Colonic mucosa (tissue), 4 donors: ENCODE measurements at regions not wholly inside any gene's neighbourhood (a gene's known extent, or its start where the extent isn't known, plus 50 kb on each side); places are given as distances from the start of the nearest gene placed in this dataset.
A peak's percentile ranks its signal among the peaks of the same experiment; 100 is the strongest.

Experiments
- DNase-seq: peaks from one replicate; pipeline ENCODE4 v3.0.0-alpha.2; 2020
- H3K27ac ChIP-seq: fragments of 200-600 bp; one replicate; pipeline ENCODE4 v1.8.0; 2021
- H3K27me3 ChIP-seq: fragments of 200-600 bp; one replicate; pipeline ENCODE4 v1.8.0; 2021
- H3K36me3 ChIP-seq: fragments of 200-600 bp; one replicate; pipeline ENCODE4 v1.8.0; 2021
- H3K4me1 ChIP-seq: fragments of 200-600 bp; one replicate; pipeline ENCODE4 v1.8.0; 2021; ENCODE audit warnings: mild to moderate bottlenecking
- H3K4me3 ChIP-seq: fragments of 200-600 bp; one replicate; pipeline ENCODE4 v1.8.0; 2021
- H3K9ac ChIP-seq, 2 donors: one replicate each; pipeline ENCODE4 v1.7.0; 2013; ENCODE audit warnings: control low read depth in 2 of 2, low read depth in 2 of 2, low read length in 2 of 2
- H3K9me3 ChIP-seq: fragments of 200-600 bp; one replicate; pipeline ENCODE4 v1.8.0; 2021
- intact Hi-C: fragments of 100-400 bp; cut with DNase I; formaldehyde crosslinking; loops from one replicate; pipeline ENCODE4 v1.14.1; 2022
- TF ChIP-seq, protein P1 (sequence below): fragments of 200-600 bp; IDR thresholded peaks from one replicate; pipeline ENCODE4 v1.8.0; 2022; ENCODE audit warnings: antibody characterized with exemption, mild to moderate bottlenecking
- donor health status: healthy.
- donor health status: DM: no; HTN: no; CAD: no.
- donor health status: DM: no; HTN: no; CAD: no.

DNA sequence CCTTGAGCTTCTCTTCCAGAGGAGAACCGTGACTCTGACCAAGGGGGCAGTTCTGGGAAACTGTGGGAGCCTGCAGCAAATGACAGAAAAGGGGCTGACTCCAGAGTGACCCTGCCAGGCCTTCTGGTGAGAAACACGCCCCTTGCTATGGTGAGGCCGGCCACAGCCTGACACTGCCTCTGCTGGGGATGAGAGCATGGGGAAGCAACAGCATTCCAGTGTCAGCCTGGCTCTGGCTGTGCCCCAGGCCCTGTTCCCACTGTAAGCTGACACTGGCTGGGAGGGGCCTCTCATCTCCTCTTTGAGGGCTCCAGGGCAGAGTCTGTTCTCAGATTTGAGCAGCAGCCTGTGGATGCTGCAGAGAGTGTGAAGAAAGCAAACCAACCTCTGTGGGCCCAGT lies 180.0 kb upstream of the IL12B start:
- Histone ChIP-seq H3K4me3 (no peak overlapping the region), H3K4me1 (no peaks in the 10 kb centered on the region), H3K9ac (no peak overlapping the region), H3K36me3 (no peaks in the 10 kb centered on the region), H3K9me3 (no peaks in the 10 kb centered on the region), H3K27ac (no peak overlapping the region), H3K27me3 (no peaks in the 10 kb centered on the region)
- peak; percentile 43 for DNase-seq
- TF ChIP-seq, protein P1, sequence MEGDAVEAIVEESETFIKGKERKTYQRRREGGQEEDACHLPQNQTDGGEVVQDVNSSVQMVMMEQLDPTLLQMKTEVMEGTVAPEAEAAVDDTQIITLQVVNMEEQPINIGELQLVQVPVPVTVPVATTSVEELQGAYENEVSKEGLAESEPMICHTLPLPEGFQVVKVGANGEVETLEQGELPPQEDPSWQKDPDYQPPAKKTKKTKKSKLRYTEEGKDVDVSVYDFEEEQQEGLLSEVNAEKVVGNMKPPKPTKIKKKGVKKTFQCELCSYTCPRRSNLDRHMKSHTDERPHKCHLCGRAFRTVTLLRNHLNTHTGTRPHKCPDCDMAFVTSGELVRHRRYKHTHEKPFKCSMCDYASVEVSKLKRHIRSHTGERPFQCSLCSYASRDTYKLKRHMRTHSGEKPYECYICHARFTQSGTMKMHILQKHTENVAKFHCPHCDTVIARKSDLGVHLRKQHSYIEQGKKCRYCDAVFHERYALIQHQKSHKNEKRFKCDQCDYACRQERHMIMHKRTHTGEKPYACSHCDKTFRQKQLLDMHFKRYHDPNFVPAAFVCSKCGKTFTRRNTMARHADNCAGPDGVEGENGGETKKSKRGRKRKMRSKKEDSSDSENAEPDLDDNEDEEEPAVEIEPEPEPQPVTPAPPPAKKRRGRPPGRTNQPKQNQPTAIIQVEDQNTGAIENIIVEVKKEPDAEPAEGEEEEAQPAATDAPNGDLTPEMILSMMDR = no peak
- intact Hi-C loops = loop anchor here (10.0 kb wide), 1 partner anchor 415 kb away; no protein-coding TSS in a partner anchor

DNA sequence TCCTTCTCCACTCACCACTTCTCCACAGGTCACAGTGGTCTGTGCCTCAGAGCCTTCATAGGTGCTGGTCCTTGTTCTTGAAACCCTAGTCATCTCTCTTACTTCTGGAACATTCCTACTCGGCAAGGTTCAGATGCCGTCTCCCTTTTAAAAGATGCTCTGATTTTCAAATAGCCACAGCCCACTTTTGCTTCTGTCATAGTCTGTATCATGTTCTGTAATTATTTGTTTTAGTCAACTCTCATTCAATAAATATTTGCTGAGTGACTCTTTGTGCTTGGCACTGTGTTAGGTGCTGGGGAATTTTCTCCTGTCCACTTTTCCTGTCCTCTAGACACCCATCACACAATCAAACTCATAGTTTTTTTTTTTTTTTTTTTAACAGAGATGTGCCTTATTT lies 181.3 kb upstream of the IL12B start:
- H3K27me3 ChIP-seq = no peaks in the 10 kb centered on the region
- no peaks in the 10 kb centered on the region for H3K36me3 ChIP-seq
- H3K9me3 ChIP-seq = no peaks in the 10 kb centered on the region
- intact Hi-C loops = loop anchor here (10.0 kb wide), 1 partner anchor 413 kb away; no protein-coding TSS in a partner anchor
- DNase-seq = no peak
- H3K4me3 ChIP-seq = no peak overlapping the region
- H3K4me1 ChIP-seq = no peaks in the 10 kb centered on the region
- TF ChIP-seq, protein P1 = no peak
- no peak overlapping the region for H3K27ac ChIP-seq
- no peak overlapping the region for H3K9ac ChIP-seq

DNA sequence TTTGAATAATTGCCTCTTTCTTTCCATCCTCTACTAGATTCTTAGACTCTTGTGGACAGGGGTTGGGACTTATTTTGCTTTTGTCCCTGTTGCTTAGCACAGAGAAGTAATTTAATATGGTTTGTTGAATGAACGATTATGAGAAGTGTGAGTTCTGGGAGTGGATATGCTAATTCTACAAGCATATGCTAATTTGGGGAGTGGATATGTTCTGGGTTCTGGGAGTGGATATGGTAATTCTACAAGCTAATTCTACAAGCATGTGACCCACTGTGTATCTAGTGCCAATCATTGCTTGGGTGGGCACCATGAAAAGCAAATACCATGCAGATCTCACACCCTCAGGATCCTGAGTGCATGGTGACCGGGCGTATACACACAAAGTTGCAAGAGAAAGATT lies 181.8 kb upstream of the IL12B start:
- Histone ChIP-seq H3K9me3 (no peaks in the 10 kb centered on the region), H3K4me3 (no peak overlapping the region), H3K27me3 (no peaks in the 10 kb centered on the region), H3K27ac (no peak overlapping the region), H3K36me3 (no peaks in the 10 kb centered on the region), H3K4me1 (no peaks in the 10 kb centered on the region), H3K9ac (no peak overlapping the region)
- intact Hi-C loops = loop anchor here (10.0 kb wide), 1 partner anchor 413 kb away; no protein-coding TSS in a partner anchor
- TF ChIP-seq, protein P1 = no peak
- DNase-seq = no peak

DNA sequence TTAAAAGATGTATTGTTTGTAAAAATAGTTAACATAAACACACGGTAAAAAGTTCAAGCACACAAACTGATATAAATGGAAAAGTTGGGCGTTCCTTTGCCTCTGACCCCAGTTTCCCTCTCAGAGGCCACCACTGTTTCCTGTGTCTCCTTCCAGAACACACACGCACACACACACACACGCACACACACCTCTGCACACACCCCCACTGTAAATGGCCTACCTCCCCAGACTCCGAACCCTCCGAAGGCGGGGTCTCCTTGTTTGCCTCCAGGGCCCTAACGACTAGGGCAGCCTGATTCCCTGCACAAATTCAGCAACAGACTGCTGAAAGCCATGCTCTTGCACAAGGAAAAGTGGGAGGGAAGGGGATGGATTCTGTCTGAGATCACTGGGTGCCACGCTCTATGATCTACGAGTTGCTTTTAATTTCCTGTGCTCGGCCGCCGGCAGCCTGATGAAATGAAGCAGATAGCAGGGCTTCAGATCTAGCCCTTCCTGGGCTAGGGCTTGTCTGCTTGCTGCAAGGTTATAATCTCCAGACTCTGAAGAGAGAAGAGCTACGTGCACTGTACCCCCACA lies 184.0 kb upstream of the IL12B start:
- DNase-seq = no peak
- no peaks in the 10 kb centered on the region for H3K36me3 ChIP-seq
- H3K9ac ChIP-seq = no peak overlapping the region
- intact Hi-C loops = loop anchor here (10.0 kb wide), 1 partner anchor 410 kb away; no protein-coding TSS in a partner anchor
- H3K4me3 ChIP-seq = no peak overlapping the region
- H3K9me3 ChIP-seq = no peaks in the 10 kb centered on the region
- no peak overlapping the region for H3K27ac ChIP-seq
- no peaks in the 10 kb centered on the region for H3K4me1 ChIP-seq
- TF ChIP-seq, protein P1 = no peak
- H3K27me3 ChIP-seq = no peaks in the 10 kb centered on the region

DNA sequence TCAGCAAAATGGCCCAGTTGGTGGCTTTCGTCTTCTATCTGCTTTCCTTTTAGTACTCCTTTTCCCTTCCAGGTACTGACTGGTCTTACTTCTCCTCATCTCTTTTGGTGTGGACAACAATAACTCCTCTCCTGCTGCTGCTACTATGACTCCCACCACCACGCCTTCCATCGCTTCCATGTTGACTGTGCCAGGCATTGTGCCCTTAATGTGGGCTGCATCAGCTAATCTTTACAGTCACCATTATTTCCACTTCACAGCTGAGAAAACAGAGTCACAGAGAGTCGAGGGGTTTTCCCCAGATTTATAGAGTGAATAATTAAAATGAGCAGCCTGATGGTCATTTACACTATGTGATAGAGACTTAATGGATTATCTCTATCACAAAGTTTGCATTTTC lies 184.9 kb upstream of the IL12B start:
- no peak overlapping the region for H3K4me3 ChIP-seq
- DNase-seq = no peak
- TF ChIP-seq, protein P1 = no peak
- H3K27ac ChIP-seq = no peak overlapping the region
- H3K9me3 ChIP-seq = no peaks in the 10 kb centered on the region
- H3K36me3 ChIP-seq = no peaks in the 10 kb centered on the region
- intact Hi-C loops = loop anchor here (5.0 to 10.0 kb wide), 2 partner anchors 410 to 472 kb away; no protein-coding TSS in a partner anchor
- H3K27me3 ChIP-seq = no peaks in the 10 kb centered on the region
- H3K9ac ChIP-seq = no peak overlapping the region
- H3K4me1 ChIP-seq = no peaks in the 10 kb centered on the region
